C4-2B (cell line): ENCODE measurements at regions not wholly inside any gene's neighbourhood (a gene's known extent, or its start where the extent isn't known, plus 50 kb on each side); places are given as distances from the start of the nearest gene placed in this dataset.

Source experiments
- H3K27ac ChIP-seq: fragments of 450-650 bp; 2 replicates; pipeline ENCODE4 v1.5.1; 2017
- ZFX ChIP-seq: fragments of 450-650 bp; IDR thresholded peaks from 2 replicates; pipeline ENCODE4 v1.6.1; 2017
- TF ChIP-seq, protein P1 (sequence below): fragments of 450-650 bp; conservative IDR thresholded peaks from 2 replicates; pipeline ENCODE4 v1.5.1; 2017; ENCODE audit warnings: mild to moderate bottlenecking

DNA sequence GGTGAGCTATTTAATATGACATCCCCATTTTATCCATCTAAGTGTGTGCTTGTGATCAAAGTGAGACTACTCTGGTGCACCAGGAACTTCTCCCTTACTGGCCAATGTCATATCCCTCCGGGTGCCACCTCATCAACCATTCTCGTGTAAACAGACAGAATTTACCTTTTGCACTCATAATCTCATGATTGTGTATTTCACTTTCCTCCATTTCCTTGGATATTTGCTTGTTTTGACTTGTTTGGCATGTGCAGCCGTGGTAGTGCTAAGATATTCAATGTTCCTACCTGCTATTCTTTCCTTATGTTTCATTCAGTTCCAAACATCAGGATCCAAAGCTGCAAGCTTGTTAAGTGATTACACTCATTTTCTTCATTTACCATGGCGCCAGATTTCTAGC, 280.5 kb upstream of the SP8 start:
- TF ChIP-seq, protein P1, sequence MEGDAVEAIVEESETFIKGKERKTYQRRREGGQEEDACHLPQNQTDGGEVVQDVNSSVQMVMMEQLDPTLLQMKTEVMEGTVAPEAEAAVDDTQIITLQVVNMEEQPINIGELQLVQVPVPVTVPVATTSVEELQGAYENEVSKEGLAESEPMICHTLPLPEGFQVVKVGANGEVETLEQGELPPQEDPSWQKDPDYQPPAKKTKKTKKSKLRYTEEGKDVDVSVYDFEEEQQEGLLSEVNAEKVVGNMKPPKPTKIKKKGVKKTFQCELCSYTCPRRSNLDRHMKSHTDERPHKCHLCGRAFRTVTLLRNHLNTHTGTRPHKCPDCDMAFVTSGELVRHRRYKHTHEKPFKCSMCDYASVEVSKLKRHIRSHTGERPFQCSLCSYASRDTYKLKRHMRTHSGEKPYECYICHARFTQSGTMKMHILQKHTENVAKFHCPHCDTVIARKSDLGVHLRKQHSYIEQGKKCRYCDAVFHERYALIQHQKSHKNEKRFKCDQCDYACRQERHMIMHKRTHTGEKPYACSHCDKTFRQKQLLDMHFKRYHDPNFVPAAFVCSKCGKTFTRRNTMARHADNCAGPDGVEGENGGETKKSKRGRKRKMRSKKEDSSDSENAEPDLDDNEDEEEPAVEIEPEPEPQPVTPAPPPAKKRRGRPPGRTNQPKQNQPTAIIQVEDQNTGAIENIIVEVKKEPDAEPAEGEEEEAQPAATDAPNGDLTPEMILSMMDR = no peak
- no peak for TF ChIP-seq ZFX
- H3K27ac ChIP-seq = peak overlapping the region; percentile 31; the same call in 1 of the 2 replicates

DNA sequence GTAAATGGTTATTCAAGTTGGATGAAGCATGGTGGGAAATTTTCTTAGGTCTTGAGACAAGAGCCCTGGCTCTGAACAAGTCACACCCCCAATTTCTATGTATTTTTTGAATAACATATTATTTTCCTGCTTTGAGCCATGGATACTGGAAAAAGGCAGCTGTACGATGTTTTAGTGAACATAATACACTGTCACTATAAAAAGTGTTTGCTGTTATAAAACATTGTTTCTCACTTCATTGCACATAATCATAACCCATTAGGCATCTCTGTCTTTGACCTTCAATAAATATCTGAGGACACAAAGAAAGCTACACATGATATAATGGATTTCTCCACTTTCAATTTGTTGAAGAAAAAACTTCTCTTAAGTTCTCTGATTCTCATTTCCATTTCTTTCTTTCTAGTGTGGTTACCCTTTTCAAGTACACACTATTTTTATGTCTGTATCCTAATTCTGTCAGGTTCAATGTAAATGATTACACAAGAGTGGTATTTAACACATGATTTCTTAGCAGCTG, 283.9 kb upstream of the SP8 start:
- H3K27ac ChIP-seq = no peak overlapping the region

DNA sequence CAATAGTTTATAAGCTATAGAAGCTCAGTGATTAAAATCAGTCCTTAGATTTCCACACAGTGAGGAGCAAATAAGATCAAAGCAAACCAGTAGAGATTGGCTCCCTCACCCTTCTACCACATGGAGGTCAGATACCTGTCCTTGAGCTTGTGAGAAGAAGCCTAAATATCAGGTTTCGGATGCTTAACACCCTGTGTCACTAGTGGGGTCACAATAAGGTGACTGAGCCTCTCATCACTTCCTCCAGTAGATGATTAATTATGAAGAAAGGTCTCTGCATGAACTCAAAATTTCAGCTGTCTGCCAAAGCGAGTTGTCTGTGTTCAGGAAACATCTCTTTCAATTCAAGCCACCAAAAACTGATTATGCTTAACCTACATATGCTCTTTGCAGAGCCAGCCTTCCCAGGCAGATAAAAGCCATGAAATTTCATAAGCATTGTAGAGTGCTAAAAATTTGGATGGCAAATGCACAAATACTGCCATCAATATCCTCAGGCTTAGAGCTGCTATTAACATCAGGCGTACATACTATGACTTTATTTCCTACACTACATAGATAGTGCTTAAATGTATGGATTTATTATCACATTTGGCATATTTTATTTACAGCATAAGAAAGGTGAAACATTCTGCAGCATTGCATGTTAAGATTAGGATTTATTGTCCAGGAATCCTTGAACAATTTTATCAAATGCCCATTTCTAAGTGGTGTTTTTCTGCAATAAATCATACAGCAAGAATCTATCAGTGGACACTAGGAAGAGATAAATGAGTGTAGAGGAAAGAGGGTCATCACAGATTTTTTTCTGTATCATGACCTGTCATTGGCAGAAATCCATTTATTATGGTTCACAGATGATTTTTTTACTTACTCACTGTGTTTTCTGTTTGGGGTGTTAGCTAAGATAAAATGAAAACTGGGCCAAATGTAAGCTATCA, 285.1 kb upstream of the SP8 start:
- H3K27ac ChIP-seq = no peak overlapping the region
- no peak for TF ChIP-seq ZFX
- TF ChIP-seq, protein P1 = no peak

More for the DNA sequence above, 283.9 kb upstream of the SP8 start:
- TF ChIP-seq, protein P1 = no peak
- TF ChIP-seq ZFX = no peak

DNA sequence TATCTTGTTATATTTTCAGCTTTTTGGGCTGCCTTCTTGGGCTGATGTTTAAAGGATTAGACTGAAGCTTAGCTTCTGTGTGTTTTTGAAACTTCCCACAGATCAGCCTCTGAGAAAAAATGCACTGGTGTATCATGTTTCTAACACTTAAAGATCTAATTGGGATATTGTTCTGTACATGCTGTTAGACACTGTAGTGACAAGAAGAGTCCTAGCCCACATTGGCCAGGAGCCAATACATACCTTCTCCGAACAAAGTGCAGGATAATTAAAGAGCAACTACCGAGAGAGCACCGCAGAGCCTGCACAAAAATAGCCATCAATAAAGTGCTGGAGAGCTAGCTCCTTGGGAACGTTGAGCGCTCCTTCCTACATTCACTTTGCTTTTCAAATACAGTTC, 289.4 kb upstream of the SP8 start:
- TF ChIP-seq, protein P1 = no peak
- TF ChIP-seq ZFX = no peak
- H3K27ac ChIP-seq = no peak overlapping the region

DNA sequence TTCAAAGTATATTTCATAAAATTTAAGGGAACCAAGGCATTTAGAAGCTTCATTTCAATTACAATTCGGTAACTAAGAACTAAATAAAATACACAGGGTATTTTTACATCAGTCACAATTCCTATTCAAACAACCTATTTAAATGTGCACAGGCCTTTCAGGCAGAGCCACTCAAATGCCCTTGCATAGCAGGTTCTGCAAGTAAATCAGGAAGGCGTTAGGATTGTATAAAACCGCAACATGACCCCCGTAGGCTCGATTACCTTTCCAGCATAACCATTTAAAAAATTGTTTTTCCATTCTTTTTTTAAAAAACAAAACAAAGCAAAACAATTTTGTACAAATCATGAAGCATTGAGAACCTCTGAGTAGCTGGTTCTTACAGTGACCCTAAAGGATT, 289.9 kb upstream of the SP8 start:
- H3K27ac ChIP-seq = no peak overlapping the region
- TF ChIP-seq ZFX = no peak
- TF ChIP-seq, protein P1 = no peak

DNA sequence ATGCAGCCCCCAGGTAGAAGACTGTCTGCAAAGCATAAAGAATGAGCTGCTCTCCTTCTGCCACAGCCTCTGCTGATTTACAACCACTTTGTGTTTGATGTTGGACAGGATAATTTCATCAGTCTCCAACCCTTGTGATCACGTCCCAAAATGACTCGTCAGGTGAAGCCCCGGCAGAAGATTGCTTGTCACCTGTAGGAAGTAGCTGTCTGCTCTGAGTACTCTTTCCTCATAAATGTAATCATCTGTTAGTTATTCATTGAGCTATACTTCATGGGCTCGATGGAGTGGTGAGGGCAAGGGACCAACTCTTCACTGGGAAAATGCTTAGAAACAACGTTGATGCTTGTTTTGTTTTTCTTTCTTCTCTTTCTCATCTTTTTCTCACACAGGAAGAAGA, 290.9 kb upstream of the SP8 start:
- TF ChIP-seq, protein P1 = no peak
- TF ChIP-seq ZFX = no peak
- no peak overlapping the region for H3K27ac ChIP-seq

DNA sequence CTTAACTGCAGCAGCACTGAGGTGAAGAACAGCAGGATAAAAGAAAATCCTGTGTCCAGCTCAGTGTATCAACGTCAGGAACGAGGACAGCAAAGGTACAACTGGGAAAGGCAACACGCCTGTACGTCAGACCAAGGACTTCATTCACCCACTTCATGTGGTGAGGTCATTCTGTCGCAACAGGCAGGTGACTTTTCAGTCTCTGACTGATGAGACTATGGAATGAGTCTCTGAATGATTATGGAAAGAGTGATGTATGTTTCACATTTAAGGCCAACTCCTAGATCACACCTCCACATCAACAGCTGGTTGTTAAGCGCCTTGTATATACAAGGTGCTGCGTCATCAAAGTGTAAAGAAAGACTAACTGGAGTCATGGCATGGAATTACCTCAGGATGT, 297.6 kb upstream of the SP8 start:
- no peak overlapping the region for H3K27ac ChIP-seq
- TF ChIP-seq, protein P1 = no peak
- TF ChIP-seq ZFX = no peak
